ENCODE measurements at regions not wholly inside any gene's neighbourhood (a gene's known extent, or its start where the extent isn't known, plus 50 kb on each side); places are given as distances from the start of the nearest gene placed in this dataset.

DNA sequence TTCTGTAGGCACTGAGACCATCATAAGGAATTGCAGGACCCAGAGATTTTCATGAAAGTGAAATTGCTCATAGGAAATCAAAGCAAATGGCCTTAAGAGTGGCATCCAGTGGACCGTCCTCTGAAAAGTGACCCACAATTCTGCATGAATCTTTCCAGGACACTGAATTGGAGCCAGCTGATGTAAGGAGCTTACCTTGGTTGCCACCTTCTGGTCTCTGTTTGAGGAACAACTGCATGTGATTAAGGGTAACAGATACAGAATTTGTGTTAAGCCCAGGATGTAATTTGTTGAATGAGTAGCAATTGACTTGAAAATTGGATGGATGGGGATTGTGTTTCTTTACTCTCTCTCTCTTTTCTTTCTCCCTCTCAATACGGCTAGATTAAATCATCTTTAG lies 49.9 kb upstream of the GAS1 start:
- no peaks in the 10 kb centered on the region for H3K36me3 Mint-ChIP-seq (ENCODE audit: low read depth)
- no peaks in the 10 kb centered on the region for H3K9me3 Mint-ChIP-seq
- peaks cover 9% of the 10 kb centered on the region for H3K27me3 Mint-ChIP-seq (ENCODE audit: low read depth)
- H3K4me3 Mint-ChIP-seq, result no peak overlapping the region
- H3K27ac Mint-ChIP-seq, result no peak overlapping the region
- no peaks in the 10 kb centered on the region for H3K4me1 Mint-ChIP-seq (ENCODE audit: low read depth)

DNA sequence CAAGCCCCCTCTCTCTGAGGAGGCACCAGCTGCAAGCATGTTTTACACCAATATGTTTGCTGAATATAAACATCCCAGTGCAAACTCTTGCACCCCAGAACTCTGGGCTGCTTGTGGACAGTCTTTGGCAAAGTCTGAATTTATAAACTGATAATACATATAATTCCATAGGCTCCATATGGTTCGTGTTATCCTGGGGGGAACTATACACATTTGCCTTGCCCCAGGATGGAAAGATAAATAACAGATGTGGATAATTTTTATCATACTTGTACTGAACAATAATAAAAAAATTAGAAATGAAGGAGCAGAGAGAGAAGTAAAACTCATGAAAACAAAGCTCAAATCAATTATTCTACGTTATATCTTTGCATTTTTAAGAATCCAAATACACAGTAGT lies 50.6 kb upstream of the GAS1 start:
- Mint-ChIP-seq H3K27me3 (ENCODE audit: low read depth) (peaks cover 4% of the 10 kb centered on the region), H3K9me3 (no peaks in the 10 kb centered on the region)

GRCh38 chr9:87002517-87002916 lies 55.2 kb upstream of the GAS1 start:
- Mint-ChIP-seq H3K27me3 (ENCODE audit: low read depth) (no peaks in the 10 kb centered on the region), H3K27ac (no peak overlapping the region), H3K4me3 (no peak overlapping the region), H3K36me3 (ENCODE audit: low read depth) (no peaks in the 10 kb centered on the region), H3K4me1 (ENCODE audit: low read depth) (no peaks in the 10 kb centered on the region), H3K9me3 (no peaks in the 10 kb centered on the region)

More for the DNA sequence above, 50.6 kb upstream of the GAS1 start:
- Mint-ChIP-seq H3K4me3 (no peak overlapping the region), H3K27ac (no peak overlapping the region), H3K36me3 (ENCODE audit: low read depth) (no peaks in the 10 kb centered on the region), H3K4me1 (ENCODE audit: low read depth) (no peaks in the 10 kb centered on the region)

DNA sequence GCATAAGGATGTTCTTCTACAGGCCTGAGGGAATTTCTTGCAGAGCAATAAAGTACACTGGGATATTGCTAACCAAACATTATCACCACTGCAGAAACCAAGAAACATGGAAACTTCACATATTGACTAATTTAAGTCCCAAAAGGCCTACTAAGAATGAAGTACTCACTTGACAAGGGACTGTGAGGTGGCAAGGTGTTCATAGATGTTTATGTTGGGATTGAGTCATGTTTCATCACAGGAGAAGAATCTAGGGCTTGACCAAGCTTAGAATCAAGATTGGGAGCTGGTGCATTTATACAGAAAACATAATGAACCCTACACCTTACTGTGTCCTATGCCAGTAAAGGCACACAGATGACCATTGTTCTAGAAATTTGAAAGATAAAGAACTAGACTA lies 56.7 kb upstream of the GAS1 start:
- no peaks in the 10 kb centered on the region for H3K4me1 Mint-ChIP-seq (ENCODE audit: low read depth)
- no peaks in the 10 kb centered on the region for H3K27me3 Mint-ChIP-seq (ENCODE audit: low read depth)
- no peaks in the 10 kb centered on the region for H3K36me3 Mint-ChIP-seq (ENCODE audit: low read depth)
- no peak overlapping the region for H3K4me3 Mint-ChIP-seq
- H3K27ac Mint-ChIP-seq, result no peak overlapping the region
- no peaks in the 10 kb centered on the region for H3K9me3 Mint-ChIP-seq

DNA sequence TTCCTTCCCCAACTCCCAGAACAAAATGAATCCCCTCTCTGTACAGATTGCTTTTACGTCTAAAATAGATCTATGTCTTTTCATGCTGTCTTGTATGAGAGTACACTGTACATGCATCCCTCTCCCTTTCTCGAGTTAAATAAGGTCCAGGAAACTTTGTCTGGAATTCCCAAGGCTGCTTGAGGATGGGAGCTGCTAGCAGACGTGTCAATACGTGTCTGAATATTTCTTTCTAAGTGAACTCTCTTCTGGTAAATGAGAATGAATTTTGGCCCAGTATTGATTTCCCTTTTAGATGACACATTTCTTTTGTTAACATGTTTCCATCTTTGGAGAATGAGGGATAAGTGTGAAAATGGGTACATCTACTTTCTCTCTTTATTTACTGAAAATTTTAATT lies 59.6 kb upstream of the GAS1 start:
- H3K4me1 Mint-ChIP-seq (ENCODE audit: low read depth), result no peaks in the 10 kb centered on the region
- H3K27me3 Mint-ChIP-seq (ENCODE audit: low read depth), result no peaks in the 10 kb centered on the region
- H3K4me3 Mint-ChIP-seq, result no peak overlapping the region
- no peaks in the 10 kb centered on the region for H3K9me3 Mint-ChIP-seq
- no peaks in the 10 kb centered on the region for H3K36me3 Mint-ChIP-seq (ENCODE audit: low read depth)
- H3K27ac Mint-ChIP-seq, result no peak overlapping the region

DNA sequence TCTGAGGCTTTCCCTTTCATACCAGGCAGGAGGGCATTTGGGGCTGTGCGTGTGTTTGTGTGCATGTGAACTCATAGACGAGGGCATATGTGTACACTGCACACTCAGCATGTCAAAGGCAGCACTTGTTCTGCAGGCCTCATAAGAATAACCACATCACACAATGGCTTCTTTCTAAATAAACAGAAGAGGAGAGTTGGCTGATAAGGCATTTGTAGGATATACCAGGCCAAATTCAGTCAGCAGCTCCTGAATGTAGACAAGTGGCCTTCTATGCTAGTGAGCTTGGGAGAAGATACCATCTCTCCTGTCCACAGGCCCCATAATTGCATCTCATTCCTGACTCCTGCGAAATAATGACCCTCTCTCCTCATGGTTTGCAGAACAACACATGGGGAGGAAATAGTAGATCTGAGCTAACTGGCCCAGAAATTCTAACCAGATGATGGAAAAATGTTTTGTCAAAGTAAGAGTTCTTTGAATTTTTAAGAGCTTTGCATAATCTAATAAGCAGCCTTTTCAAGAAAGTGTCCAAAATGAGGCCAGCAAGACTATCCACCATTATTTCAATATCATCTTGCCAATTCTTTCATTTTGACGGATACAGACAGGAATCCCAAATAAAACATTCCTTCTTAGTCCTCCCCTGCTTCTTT lies 60.5 kb upstream of the GAS1 start:
- no peak overlapping the region for H3K27ac Mint-ChIP-seq
- H3K27me3 Mint-ChIP-seq (ENCODE audit: low read depth), result no peaks in the 10 kb centered on the region
- no peak overlapping the region for H3K4me3 Mint-ChIP-seq
- no peaks in the 10 kb centered on the region for H3K9me3 Mint-ChIP-seq
- H3K4me1 Mint-ChIP-seq (ENCODE audit: low read depth), result no peaks in the 10 kb centered on the region
- H3K36me3 Mint-ChIP-seq (ENCODE audit: low read depth), result no peaks in the 10 kb centered on the region

- Mint-ChIP-seq H3K4me3 (no peak overlapping the region), H3K36me3 (ENCODE audit: low read depth) (no peaks in the 10 kb centered on the region), H3K27ac (no peak overlapping the region), H3K4me1 (ENCODE audit: low read depth) (no peaks in the 10 kb centered on the region), H3K27me3 (ENCODE audit: low read depth) (no peaks in the 10 kb centered on the region), H3K9me3 (no peaks in the 10 kb centered on the region)
Measured at GRCh38 chr9:87008667-87009066, 61.4 kb upstream of the GAS1 start.

- no peaks in the 10 kb centered on the region for H3K9me3 Mint-ChIP-seq
- H3K4me1 Mint-ChIP-seq (ENCODE audit: low read depth), result no peaks in the 10 kb centered on the region
- H3K4me3 Mint-ChIP-seq, result no peak overlapping the region
- H3K27ac Mint-ChIP-seq, result no peak overlapping the region
- H3K36me3 Mint-ChIP-seq (ENCODE audit: low read depth), result no peaks in the 10 kb centered on the region
- H3K27me3 Mint-ChIP-seq (ENCODE audit: low read depth), result no peaks in the 10 kb centered on the region
Measured at GRCh38 chr9:87010626-87011025, 63.3 kb upstream of the GAS1 start.

DNA sequence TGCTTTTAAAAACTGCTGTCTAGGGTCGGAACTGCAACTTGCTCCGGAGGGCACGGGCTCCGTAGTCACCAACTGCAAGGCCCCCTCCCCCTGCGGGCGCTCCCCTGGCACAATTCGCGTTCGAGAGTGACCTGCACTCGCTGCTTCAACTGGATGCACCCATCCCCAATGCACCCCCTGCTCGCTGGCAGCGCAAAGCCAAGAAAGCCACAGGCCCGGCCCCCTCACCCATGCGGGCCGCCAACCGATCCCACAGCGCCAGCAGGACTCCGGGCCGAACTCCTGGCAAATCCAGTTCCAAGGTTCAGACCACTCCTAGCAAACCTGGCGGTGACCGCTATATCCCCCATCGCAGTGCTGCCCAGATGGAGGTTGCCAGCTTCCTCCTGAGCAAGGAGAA lies 64.2 kb upstream of the GAS1 start:
- Mint-ChIP-seq H3K4me1 (ENCODE audit: low read depth) (no peaks in the 10 kb centered on the region), H3K36me3 (ENCODE audit: low read depth) (no peaks in the 10 kb centered on the region), H3K9me3 (no peaks in the 10 kb centered on the region), H3K27me3 (ENCODE audit: low read depth) (no peaks in the 10 kb centered on the region), H3K27ac (no peak overlapping the region), H3K4me3 (no peak overlapping the region)

GRCh38 chr9:87013490-87013889 lies 66.2 kb upstream of the GAS1 start:
- H3K4me3 Mint-ChIP-seq, result no peak overlapping the region
- H3K36me3 Mint-ChIP-seq (ENCODE audit: low read depth), result no peaks in the 10 kb centered on the region
- no peaks in the 10 kb centered on the region for H3K27me3 Mint-ChIP-seq (ENCODE audit: low read depth)
- H3K4me1 Mint-ChIP-seq (ENCODE audit: low read depth), result no peaks in the 10 kb centered on the region
- no peak overlapping the region for H3K27ac Mint-ChIP-seq
- no peaks in the 10 kb centered on the region for H3K9me3 Mint-ChIP-seq

- H3K27me3 Mint-ChIP-seq (ENCODE audit: low read depth), result no peaks in the 10 kb centered on the region
- H3K4me1 Mint-ChIP-seq (ENCODE audit: low read depth), result no peaks in the 10 kb centered on the region
- H3K36me3 Mint-ChIP-seq (ENCODE audit: low read depth), result no peaks in the 10 kb centered on the region
- no peak overlapping the region for H3K27ac Mint-ChIP-seq
- no peaks in the 10 kb centered on the region for H3K9me3 Mint-ChIP-seq
- no peak overlapping the region for H3K4me3 Mint-ChIP-seq
Measured at GRCh38 chr9:87014436-87014835, 67.1 kb upstream of the GAS1 start.

GRCh38 chr9:87016681-87017080 lies 69.4 kb upstream of the GAS1 start:
- Mint-ChIP-seq H3K4me3 (no peak overlapping the region), H3K36me3 (ENCODE audit: low read depth) (no peaks in the 10 kb centered on the region), H3K27ac (no peak overlapping the region), H3K4me1 (ENCODE audit: low read depth) (no peaks in the 10 kb centered on the region), H3K9me3 (no peaks in the 10 kb centered on the region), H3K27me3 (ENCODE audit: low read depth) (no peaks in the 10 kb centered on the region)

GRCh38 chr9:87020169-87020950 lies 73.1 kb upstream of the GAS1 start:
- H3K4me3 Mint-ChIP-seq, result no peak overlapping the region
- no peaks in the 10 kb centered on the region for H3K9me3 Mint-ChIP-seq
- H3K27me3 Mint-ChIP-seq (ENCODE audit: low read depth), result peaks cover 3% of the 10 kb centered on the region
- H3K36me3 Mint-ChIP-seq (ENCODE audit: low read depth), result no peaks in the 10 kb centered on the region
- H3K4me1 Mint-ChIP-seq (ENCODE audit: low read depth), result no peaks in the 10 kb centered on the region
- no peak overlapping the region for H3K27ac Mint-ChIP-seq

DNA sequence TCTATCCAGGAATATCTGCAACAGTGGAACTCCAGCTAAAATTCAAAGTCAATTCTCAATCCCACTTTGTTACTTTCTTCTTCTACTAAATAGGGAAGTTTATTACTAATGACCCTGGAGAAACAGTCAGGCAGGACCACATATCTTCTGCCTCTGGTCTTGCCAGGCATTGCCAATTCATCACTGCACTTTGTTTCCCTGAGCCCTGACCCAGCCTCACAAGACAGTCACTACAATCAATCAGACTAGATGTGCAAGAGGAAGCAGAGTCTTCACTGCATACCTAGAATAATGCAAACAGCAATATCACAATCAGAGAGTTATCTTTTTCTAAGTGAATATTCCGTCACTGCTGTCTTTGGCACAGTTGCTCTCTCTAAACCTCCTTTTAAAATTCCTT lies 74.9 kb upstream of the GAS1 start:
- no peaks in the 10 kb centered on the region for H3K9me3 Mint-ChIP-seq
- no peaks in the 10 kb centered on the region for H3K4me1 Mint-ChIP-seq (ENCODE audit: low read depth)
- H3K4me3 Mint-ChIP-seq, result no peak overlapping the region
- no peaks in the 10 kb centered on the region for H3K36me3 Mint-ChIP-seq (ENCODE audit: low read depth)
- H3K27me3 Mint-ChIP-seq (ENCODE audit: low read depth), result peaks cover 3% of the 10 kb centered on the region
- no peak overlapping the region for H3K27ac Mint-ChIP-seq

DNA sequence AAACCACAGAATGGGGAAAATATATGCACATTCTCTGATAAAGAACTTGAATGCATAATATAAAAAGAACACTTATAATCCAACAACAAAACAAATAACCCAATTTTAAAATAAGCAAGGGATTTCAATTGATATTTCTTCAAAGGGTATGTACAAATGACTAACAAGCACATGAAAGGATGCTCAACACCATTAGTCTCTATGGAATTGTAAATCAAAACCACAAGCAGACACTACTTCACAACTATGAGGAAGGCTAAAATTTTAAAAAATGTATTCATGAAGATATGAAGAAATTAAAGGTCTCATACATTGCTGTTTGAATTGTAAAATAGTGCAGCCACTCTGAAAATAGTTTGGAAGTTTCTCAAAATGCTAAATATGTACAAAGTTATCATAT lies 78.9 kb upstream of the GAS1 start:
- H3K9me3 Mint-ChIP-seq, result no peaks in the 10 kb centered on the region
- H3K4me1 Mint-ChIP-seq (ENCODE audit: low read depth), result no peaks in the 10 kb centered on the region
- H3K36me3 Mint-ChIP-seq (ENCODE audit: low read depth), result no peaks in the 10 kb centered on the region
- H3K27me3 Mint-ChIP-seq (ENCODE audit: low read depth), result peaks cover 3% of the 10 kb centered on the region
- no peak overlapping the region for H3K4me3 Mint-ChIP-seq
- no peak overlapping the region for H3K27ac Mint-ChIP-seq
